ENCODE measurements at regions not wholly inside any gene's neighbourhood (a gene's known extent, or its start where the extent isn't known, plus 50 kb on each side); places are given as distances from the start of the nearest gene placed in this dataset.

DNA sequence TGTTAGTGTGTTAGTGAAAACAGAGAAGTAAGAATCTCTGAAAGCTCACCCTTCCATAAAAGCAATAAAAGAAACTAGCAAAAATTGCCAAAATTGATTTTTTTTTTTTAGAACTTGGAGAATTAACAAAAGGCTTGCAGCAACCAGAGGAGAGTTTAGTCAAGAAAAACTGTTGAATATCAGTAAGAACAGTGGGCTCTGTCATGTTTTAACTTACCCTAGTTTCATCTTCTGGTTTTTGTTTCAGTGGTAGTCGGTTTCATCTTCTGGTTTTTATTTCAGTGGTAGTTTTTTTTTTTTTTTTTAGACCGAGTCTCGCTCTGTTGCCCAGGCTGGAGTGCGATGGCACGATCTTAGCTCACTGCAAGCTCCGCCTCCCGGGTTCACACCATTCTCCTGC lies 580.9 kb downstream of the NYAP2 start:
- TF ChIP-seq, protein P1, sequence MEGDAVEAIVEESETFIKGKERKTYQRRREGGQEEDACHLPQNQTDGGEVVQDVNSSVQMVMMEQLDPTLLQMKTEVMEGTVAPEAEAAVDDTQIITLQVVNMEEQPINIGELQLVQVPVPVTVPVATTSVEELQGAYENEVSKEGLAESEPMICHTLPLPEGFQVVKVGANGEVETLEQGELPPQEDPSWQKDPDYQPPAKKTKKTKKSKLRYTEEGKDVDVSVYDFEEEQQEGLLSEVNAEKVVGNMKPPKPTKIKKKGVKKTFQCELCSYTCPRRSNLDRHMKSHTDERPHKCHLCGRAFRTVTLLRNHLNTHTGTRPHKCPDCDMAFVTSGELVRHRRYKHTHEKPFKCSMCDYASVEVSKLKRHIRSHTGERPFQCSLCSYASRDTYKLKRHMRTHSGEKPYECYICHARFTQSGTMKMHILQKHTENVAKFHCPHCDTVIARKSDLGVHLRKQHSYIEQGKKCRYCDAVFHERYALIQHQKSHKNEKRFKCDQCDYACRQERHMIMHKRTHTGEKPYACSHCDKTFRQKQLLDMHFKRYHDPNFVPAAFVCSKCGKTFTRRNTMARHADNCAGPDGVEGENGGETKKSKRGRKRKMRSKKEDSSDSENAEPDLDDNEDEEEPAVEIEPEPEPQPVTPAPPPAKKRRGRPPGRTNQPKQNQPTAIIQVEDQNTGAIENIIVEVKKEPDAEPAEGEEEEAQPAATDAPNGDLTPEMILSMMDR (IDR thresholded peaks at IDR 0.05; ENCODE audit: low read length), result no peak
- no peak for TF ChIP-seq EZH2 (IDR thresholded peaks at IDR 0.05; ENCODE audit: borderline replicate concordance, low read length)

Data from OCI-LY1 (cell line).